HG03571 (cell line): ENCODE measurements at regions not wholly inside any gene's neighbourhood (a gene's known extent, or its start where the extent isn't known, plus 50 kb on each side); places are given as distances from the start of the nearest gene placed in this dataset.
A peak's percentile ranks its signal among the peaks of the same experiment; 100 is the strongest.

Experiments
- ATAC-seq: cut with Tn5 transposase; IDR thresholded peaks from one replicate; pipeline ENCODE4 v1.9.1; 2021; ENCODE audit not compliant: unreplicated experiment

GRCh38 chr7:26044320-26044719 lies 107.7 kb upstream of the NFE2L3 start:
- no peak for ATAC-seq

DNA sequence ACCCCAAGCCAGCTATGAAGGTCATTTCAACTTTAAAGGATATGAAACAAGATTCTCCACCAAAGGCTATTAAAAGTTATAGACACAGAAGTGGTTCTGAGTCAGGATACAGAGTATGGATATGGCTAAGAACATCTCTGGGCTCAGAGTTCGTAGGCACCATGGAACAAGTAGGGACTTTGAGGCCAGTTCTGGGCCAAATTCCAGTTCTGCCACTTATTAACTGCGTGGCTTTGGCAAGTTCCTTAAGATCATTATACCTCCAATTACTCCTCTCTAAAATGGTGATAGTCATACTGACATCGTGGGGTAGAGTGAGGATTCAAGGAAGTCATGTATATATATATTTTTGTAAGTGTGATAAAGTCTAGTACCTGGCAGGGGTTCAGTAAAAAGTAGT lies 105.8 kb upstream of the NFE2L3 start:
- no peak for ATAC-seq

- no peak for ATAC-seq
Measured at GRCh38 chr7:26046878-26047277, 105.1 kb upstream of the NFE2L3 start.

DNA sequence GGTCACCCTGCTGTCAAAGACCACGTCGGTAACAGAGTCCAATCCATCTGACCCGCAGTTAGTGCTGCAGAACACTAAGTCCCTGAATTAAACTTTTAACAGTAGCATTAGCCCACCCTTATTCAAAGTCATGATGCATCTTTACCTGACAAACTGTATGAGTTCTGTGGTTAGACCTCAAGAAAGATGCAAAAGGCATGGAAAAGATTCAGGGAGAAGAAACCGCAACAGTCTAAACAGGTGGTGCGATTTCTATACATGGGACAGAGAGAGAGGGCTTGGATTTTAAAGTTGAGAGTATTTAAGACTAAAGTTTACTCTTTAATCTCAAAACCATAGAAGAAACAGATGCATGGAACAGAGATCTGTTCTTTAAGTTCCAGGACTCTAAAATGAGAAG lies 103.3 kb upstream of the NFE2L3 start:
- no peak for ATAC-seq

DNA sequence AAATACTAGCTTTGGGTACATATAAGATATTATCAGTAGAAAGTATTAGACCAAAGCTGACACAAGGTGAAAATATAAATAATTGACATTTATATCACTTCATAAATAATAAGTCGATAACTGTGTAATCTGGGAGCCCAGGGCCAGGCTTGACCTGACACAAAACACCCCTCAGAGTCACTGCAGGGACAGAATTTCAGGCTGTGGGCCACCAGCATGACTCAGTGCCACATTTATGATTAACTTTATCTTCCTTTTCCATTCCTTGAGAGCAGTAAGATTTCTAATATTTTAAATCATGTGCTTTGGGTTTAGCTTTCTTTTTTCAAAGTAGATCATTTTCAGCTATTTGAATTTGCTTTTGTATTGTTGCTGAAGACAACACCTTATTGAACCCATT lies 102.9 kb upstream of the NFE2L3 start:
- ATAC-seq, result no peak

GRCh38 chr7:26051021-26051420 lies 101.0 kb upstream of the NFE2L3 start:
- no peak for ATAC-seq

DNA sequence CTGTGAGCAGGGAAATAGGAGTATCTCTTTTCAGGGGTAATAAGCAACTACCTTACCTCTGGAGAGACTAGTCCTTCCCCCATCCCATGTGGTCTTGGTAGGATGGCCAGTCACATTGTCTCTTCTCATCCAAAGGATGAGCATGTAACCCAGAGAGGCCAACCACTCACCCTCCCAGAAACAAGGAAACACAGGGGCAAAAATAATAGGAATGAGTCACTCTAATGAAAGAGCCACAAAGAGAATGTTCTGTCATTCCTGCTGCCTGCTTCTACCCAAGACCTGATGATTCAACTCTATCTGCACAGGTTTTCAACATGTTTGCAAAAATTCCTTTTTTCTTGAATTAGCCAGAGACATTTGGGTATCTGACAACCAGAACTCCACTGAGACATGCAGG lies 99.3 kb upstream of the NFE2L3 start:
- no peak for ATAC-seq

- no peak for ATAC-seq
Measured at GRCh38 chr7:26054386-26054785, 97.6 kb upstream of the NFE2L3 start.

DNA sequence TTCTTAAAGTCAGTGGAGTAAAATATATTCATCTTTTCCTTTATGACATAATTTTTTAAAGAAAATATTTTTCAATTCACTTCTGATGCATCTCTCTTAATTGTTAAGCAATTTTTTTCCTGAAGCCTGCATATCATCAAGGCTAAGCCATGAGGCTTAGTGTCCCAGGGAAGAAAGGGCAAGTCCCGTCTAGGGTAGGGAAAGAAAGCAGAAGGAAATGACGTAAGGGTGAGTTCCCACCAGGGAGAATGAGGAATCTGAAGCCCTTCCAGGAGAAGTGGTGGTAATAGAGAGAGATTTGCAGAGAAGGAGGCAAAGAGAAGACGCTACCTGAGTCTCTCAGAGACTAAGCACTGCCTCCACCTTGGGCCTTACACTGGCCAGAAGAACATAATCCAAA lies 96.8 kb upstream of the NFE2L3 start:
- ATAC-seq, result no peak

- ATAC-seq, result no peak
Measured at GRCh38 chr7:26060733-26061677, 91.0 kb upstream of the NFE2L3 start.

GRCh38 chr7:26061678-26062603 lies 90.1 kb upstream of the NFE2L3 start:
- ATAC-seq, result peak; percentile 51

DNA sequence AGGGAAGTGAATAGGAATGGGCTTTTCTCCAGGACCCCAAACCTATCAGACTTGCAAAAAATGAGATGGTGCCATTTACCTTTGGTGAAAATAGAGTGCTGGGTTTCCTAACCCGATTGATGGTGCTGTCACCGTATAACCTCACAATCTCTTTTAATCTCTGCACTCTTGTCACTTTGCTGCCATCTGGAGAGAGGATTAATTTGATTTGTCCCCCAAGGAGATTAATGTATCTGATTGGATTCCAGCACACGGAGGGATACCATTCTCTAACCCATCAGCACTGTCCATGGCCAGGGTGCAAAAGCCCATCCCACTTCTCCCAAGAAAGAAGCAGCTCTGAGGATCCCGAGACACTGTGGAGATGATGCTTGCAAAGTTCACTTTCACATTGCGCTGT lies 86.3 kb upstream of the NFE2L3 start:
- no peak for ATAC-seq

DNA sequence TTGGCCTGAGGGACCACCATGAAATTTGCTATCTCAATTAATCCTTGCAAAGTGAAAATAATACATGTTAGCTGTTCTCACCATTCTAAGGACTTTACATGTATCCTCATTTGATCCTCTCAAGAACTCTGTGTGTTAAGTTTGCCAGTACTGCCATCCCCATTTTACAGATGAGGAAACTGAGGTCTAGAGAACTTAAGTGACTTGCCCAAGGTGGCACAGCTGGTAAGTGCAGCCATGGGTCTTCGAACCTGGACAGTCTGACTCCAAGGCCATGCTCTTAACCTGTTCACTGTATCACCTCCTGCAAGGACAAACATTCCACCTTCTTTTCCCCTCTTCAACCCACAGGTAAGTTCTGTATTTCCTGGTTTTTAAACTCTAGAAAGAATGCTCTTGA lies 85.3 kb upstream of the NFE2L3 start:
- no peak for ATAC-seq

DNA sequence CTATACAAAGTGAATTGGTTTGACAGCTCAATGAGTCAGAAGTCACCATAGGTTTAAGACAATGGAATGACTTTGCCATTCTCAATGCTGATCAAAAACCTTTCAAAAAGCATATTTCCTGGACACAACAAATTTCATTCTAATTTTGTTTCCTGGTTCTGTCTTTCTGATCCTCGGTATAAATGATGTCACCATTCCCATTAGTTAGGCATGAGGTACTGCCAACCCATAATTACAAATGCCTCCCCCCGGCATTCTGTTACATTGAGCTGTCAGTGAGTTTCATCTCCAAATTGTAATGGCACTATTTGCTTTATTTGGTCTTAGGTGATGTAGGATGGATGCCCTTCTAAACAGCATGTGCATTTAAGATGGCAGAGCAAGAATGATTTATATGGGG lies 81.7 kb upstream of the NFE2L3 start:
- no peak for ATAC-seq

DNA sequence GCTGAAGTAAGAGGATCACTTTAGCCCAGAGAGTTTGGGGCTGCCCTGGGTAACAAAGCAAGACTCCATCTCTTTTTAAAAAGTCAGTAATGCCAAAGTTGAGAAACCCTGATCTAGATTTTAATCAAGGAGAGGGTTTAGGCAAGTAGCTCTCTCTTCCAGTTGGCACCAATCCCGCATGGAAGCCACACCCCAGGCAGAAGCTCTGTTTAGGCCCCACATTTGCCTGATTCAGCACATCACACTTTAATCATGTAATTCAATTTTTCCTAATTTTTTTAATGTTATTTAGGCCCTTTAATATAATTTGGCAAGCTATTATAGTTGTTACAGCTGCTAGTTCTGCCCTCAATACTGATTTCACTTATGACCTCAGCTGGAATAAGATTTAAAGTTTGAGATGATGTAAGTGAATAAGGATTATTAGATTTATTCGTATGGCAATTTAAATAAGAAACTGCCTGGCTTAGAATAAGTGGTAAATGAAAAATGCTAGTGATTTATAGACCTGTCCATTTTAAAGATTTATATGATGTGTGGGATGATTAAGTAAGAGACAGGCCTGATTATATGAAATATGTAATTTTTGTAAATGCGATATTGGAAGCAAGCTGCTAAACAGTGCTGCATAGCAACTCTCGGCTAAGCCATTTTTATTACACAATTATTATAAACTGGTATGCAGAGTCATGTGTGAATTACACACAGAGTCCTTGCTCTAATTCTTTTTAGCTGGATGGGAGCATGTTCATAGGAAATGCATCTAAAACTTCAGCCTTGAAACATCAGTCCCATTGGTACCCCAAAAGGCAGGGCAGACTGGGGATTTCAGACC lies 80.2 kb upstream of the NFE2L3 start:
- no peak for ATAC-seq

DNA sequence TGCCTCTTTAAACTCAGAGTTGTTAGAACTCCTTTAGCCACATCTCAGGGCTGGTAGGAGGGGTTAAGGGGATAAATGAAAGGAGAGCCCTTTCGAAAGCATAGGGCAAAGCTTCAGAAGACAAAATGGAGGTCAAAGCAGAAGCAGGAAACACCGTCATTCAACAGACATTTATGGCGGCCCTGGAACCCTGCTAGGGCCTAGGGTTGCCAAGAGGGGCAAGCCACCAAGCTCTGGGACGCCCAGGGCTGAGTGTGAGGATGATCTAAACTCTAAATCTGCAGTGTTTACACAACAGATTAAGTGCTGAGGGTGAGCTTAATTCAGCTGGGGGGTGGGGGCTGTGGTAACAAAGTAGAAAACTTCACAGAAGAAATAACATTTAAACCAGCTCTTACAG lies 79.0 kb upstream of the NFE2L3 start:
- no peak for ATAC-seq

DNA sequence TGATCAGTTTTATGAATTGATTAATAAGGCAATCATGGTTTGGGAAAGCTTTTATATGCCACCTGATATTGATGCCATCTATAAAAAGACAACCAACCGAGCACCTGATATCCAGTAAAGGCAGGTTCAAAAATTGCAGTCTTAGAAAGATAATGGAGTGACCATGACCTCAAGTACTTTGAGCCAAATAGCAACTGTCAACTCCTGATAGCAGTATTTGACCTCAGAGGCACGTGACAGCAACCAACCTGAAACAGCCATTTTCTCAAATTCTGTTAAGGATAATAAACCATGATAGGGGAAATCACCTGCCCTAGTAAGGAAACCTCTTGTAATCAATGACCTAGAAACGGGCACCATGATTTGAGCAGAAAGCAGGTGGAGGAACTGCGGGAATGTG lies 77.1 kb upstream of the NFE2L3 start:
- ATAC-seq, result no peak

- no peak for ATAC-seq
Measured at GRCh38 chr7:26076691-26077090, 75.3 kb upstream of the NFE2L3 start.

- ATAC-seq, result peak; percentile 71
Measured at GRCh38 chr7:26078437-26079336, 73.3 kb upstream of the NFE2L3 start.

GRCh38 chr7:26081638-26082037 lies 70.4 kb upstream of the NFE2L3 start:
- ATAC-seq, result no peak
